Neural cell (in vitro differentiated cells): ENCODE measurements at regions not wholly inside any gene's neighbourhood (a gene's known extent, or its start where the extent isn't known, plus 50 kb on each side); places are given as distances from the start of the nearest gene placed in this dataset.

ENCODE experiments used
- H2AFZ ChIP-seq: fragments of 200-600, 300-800 bp; sonication (generic), shearing (Covaris generic); 2 replicates; pipeline ENCODE4 v1.6.0; 2014; ENCODE audit warnings: low read depth, mild to moderate bottlenecking, antibody characterized with exemption, low read length, moderate library complexity
- H3F3A ChIP-seq: fragments of 200-600 bp; shearing (Covaris generic); 2 replicates; pipeline ENCODE4 v1.6.1; 2016; ENCODE audit warnings: mild to moderate bottlenecking, moderate library complexity, mixed read lengths, antibody characterized with exemption, low read length; ENCODE audit not compliant: insufficient read depth, poor library complexity, severe bottlenecking
- H3K27ac ChIP-seq: fragments of 200-600, 300-800 bp; sonication (generic), shearing (Covaris generic); 2 replicates; pipeline ENCODE4 v1.5.1; 2014; ENCODE audit warnings: mild to moderate bottlenecking, low read length, moderate library complexity
- H3K27me3 ChIP-seq: fragments of 300-800, 200-600 bp; sonication (generic), shearing (Covaris generic); 2 replicates; pipeline ENCODE4 v1.6.0; 2014; ENCODE audit warnings: mild to moderate bottlenecking, low read depth, low read length, moderate library complexity; ENCODE audit not compliant: insufficient read depth
- H3K36me3 ChIP-seq: fragments of 300-800, 200-600 bp; sonication (generic), shearing (Covaris generic); 2 replicates; pipeline ENCODE4 v1.5.1; 2014; ENCODE audit warnings: mild to moderate bottlenecking, antibody characterized with exemption, low read length, moderate library complexity; ENCODE audit not compliant: insufficient read depth
- H3K4me2 ChIP-seq: fragments of 300-800, 200-600 bp; sonication (generic), shearing (Covaris generic); 2 replicates; pipeline ENCODE4 v1.6.0; 2014; ENCODE audit warnings: mild to moderate bottlenecking, low read length
- H3K4me3 ChIP-seq: fragments of 300-800, 200-600 bp; sonication (generic), shearing (Covaris generic); 2 replicates; pipeline ENCODE4 v1.5.1; 2014; ENCODE audit warnings: mild to moderate bottlenecking, low read length, moderate library complexity
- H3K79me2 ChIP-seq: fragments of 200-600 bp; shearing (Covaris generic); replicated peaks from 2 replicates; pipeline ENCODE4 v1.6.0; 2014; ENCODE audit warnings: mild to moderate bottlenecking, low read length, moderate library complexity; ENCODE audit not compliant: insufficient read depth
- H3K9ac ChIP-seq: fragments of 300-800, 200-600 bp; sonication (generic), shearing (Covaris generic); 2 replicates; pipeline ENCODE4 v1.6.1; 2016; ENCODE audit warnings: mild to moderate bottlenecking, low read length, mixed read lengths
- H3K9me2 ChIP-seq: fragments of 200-600 bp; shearing (Covaris generic); 2 replicates; pipeline ENCODE4 v1.6.1; 2016; ENCODE audit warnings: mild to moderate bottlenecking, low read length, mixed read lengths; ENCODE audit not compliant: insufficient read depth
- H3K9me3 ChIP-seq: fragments of 200-600, 300-800 bp; sonication (generic), shearing (Covaris generic); 2 replicates; pipeline ENCODE4 v1.6.1; 2016; ENCODE audit warnings: mild to moderate bottlenecking, mixed run types, low read length, moderate library complexity, mixed read lengths
- H4K20me1 ChIP-seq: fragments of 200-600 bp; shearing (Covaris generic); 2 replicates; pipeline ENCODE4 v1.6.1; 2016; ENCODE audit warnings: mild to moderate bottlenecking, mixed run types; ENCODE audit not compliant: insufficient read depth
- CTCF ChIP-seq: fragments of 450-650 bp; IDR thresholded peaks from 2 replicates; pipeline ENCODE4 v1.5.1; 2014; ENCODE audit warnings: antibody characterized with exemption, mild to moderate bottlenecking, moderate library complexity; ENCODE audit not compliant: poor library complexity, severe bottlenecking
- EP300 ChIP-seq: fragments of 450-650 bp; conservative IDR thresholded peaks from 2 replicates; pipeline ENCODE4 v1.6.1; 2014; ENCODE audit warnings: antibody characterized with exemption, mild to moderate bottlenecking, moderate library complexity; ENCODE audit not compliant: poor library complexity, severe bottlenecking
- EZH2 ChIP-seq: fragments of 200-600, 300-800 bp; shearing (Covaris generic), sonication (generic); IDR thresholded peaks from 2 replicates; pipeline ENCODE4 v1.6.1; 2014; ENCODE audit warnings: antibody characterized with exemption, low read length, borderline replicate concordance, mild to moderate bottlenecking; ENCODE audit not compliant: insufficient read depth, poor library complexity, severe bottlenecking
- MXI1 ChIP-seq: fragments of 450-650 bp; conservative IDR thresholded peaks from 2 replicates; pipeline ENCODE4 v1.6.1; 2014; ENCODE audit warnings: antibody characterized with exemption, mild to moderate bottlenecking; ENCODE audit not compliant: poor library complexity, severe bottlenecking
- POLR2AphosphoS5 ChIP-seq: IDR thresholded peaks from 2 replicates; pipeline ENCODE4 v1.6.1; 2012
- RAD21 ChIP-seq: fragments of 450-650 bp; conservative IDR thresholded peaks from 2 replicates; pipeline ENCODE4 v1.6.1; 2014; ENCODE audit warnings: antibody characterized with exemption, mild to moderate bottlenecking, moderate library complexity
- REST ChIP-seq: IDR thresholded peaks from 2 replicates; pipeline ENCODE4 v1.6.1; 2012; ENCODE audit warnings: borderline replicate concordance
- SMC3 ChIP-seq: fragments of 450-650 bp; conservative IDR thresholded peaks from 2 replicates; pipeline ENCODE4 v1.6.1; 2014; ENCODE audit warnings: antibody characterized with exemption, mild to moderate bottlenecking, moderate library complexity; ENCODE audit not compliant: poor library complexity
- TAF1 ChIP-seq: IDR thresholded peaks from 2 replicates; pipeline ENCODE4 v1.6.1; 2012; ENCODE audit warnings: low read depth

GRCh38 chr7:50203521-50203920 is 101.0 kb upstream of the IKZF1 start:
- H2AFZ ChIP-seq = no peak overlapping the region
- H3K4me3 ChIP-seq = no peak overlapping the region
- no peak overlapping the region for H3K27ac ChIP-seq

GRCh38 chr7:50202052-50202555 is 102.4 kb upstream of the IKZF1 start:
- Histone ChIP-seq H3K79me2 (no peaks in the 10 kb centered on the region), H3K9me2 (no peaks in the 10 kb centered on the region), H3K27me3 (no peaks in the 10 kb centered on the region), H3K9me3 (no peaks in the 10 kb centered on the region), H3K4me3 (no peak overlapping the region), H3K9ac (no peak overlapping the region), H2AFZ (no peak overlapping the region), H3K27ac (no peak overlapping the region), H4K20me1 (no peaks in the 10 kb centered on the region), H3K36me3 (no peaks in the 10 kb centered on the region), H3K4me2 (no peak overlapping the region), H3F3A (no peaks in the 10 kb centered on the region)
- no peak for TF ChIP-seq CTCF
- TF ChIP-seq TAF1 = no peak
- no peak for TF ChIP-seq REST
- no peak for TF ChIP-seq EZH2
- no peak for TF ChIP-seq POLR2AphosphoS5
- TF ChIP-seq EP300 = no peak
- no peak for TF ChIP-seq RAD21
- TF ChIP-seq MXI1 = no peak
- TF ChIP-seq SMC3 = no peak

More at GRCh38 chr7:50203521-50203920, 101.0 kb upstream of the IKZF1 start:
- TF ChIP-seq CTCF = no peak
- no peak for TF ChIP-seq MXI1
- no peak for TF ChIP-seq TAF1
- no peak for TF ChIP-seq RAD21
- Histone ChIP-seq H3K79me2 (no peaks in the 10 kb centered on the region), H3K9me2 (no peaks in the 10 kb centered on the region), H3K9ac (no peak overlapping the region), H4K20me1 (no peaks in the 10 kb centered on the region), H3K36me3 (no peaks in the 10 kb centered on the region), H3K27me3 (no peaks in the 10 kb centered on the region), H3K4me2 (no peak overlapping the region), H3F3A (no peaks in the 10 kb centered on the region), H3K9me3 (no peaks in the 10 kb centered on the region)
